Dedifferentiated amniotic fluid mesenchymal stem cell (primary cell): ENCODE measurements at regions not wholly inside any gene's neighbourhood (a gene's known extent, or its start where the extent isn't known, plus 50 kb on each side); places are given as distances from the start of the nearest gene placed in this dataset.
"Not testable (repeated sequence)": the region's sequence is repeated elsewhere in the genome, so short reads cannot be mapped to it uniquely, and the experiment has no call there.

Source experiments
- DNase-seq: peaks from one replicate; pipeline ENCODE4 v3.0.0-alpha.2; 2016; ENCODE audit errors: extremely low spot score

DNA sequence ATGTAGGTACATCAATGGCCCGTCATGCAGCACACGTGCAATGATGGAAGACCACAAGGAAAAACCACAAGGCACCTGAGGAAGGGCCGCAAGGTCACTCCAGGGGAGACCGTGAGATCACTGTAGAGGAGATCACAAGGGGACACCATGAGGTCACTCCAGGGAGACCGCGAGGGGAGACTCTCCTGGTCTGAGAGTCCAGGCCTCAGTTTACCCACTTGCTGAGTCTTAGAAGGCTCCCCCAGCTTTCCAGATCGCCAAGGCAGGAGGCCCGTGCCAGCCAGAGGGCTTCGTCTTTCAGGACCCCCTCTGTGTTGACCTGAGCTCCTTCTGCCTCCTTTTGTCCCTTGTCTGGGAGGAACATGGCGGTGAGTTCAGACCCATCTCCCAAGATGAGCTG lies 232.2 kb downstream of the ERMARD start:
- no peak for DNase-seq

DNA sequence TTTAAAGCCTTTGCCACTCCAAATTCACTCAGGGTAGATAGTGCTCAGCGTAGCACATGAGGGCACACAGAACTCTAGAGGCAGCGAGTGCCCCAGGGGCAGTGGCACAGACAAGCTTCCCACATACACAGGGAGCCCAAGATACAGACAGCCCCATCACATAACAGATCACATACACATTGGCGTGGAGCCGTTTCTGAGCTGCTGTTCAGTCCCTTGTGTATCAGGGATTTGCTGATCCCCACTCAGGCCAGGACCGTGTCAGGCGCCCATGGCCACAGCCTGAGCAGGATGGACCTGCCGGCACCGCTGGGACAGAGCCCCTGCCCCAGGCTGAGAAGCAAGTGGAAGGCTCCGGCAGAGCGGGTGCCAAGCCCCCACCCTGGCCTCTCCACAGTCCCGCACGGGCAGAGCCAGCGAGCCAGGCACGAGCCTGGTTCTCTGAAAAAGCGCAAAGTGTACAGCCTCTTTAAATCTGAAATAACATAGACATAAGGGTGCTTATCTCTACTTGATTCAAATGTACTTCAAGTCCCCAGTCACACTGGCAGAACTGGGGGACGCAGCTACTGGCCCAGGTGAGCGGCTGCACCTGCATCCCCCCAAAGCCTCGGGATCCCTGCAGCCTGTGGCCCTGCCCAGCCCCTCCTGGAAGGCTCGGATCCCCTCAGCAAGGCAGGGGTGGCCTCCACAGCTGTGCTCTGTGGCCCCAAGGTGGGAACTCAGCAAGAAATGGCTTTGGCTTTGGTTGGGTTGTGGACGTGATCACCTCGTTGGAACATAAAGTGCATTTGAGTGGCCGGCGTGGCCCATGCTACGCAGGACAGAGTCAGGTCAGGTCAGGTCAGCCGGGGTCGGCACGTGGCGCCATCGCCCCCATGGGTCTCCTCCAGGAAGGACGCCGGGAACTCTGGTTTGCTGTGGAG lies 231.3 kb downstream of the ERMARD start:
- DNase-seq, result no peak

- DNase-seq, result no peak
Observed at GRCh38 chr6:169981969-169982368, 230.5 kb downstream of the ERMARD start.

- DNase-seq, result no peak
Observed at GRCh38 chr6:169981568-169981967, 230.1 kb downstream of the ERMARD start.

- DNase-seq, result no peak
Observed at GRCh38 chr6:169980826-169981450, 229.5 kb downstream of the ERMARD start.

DNA sequence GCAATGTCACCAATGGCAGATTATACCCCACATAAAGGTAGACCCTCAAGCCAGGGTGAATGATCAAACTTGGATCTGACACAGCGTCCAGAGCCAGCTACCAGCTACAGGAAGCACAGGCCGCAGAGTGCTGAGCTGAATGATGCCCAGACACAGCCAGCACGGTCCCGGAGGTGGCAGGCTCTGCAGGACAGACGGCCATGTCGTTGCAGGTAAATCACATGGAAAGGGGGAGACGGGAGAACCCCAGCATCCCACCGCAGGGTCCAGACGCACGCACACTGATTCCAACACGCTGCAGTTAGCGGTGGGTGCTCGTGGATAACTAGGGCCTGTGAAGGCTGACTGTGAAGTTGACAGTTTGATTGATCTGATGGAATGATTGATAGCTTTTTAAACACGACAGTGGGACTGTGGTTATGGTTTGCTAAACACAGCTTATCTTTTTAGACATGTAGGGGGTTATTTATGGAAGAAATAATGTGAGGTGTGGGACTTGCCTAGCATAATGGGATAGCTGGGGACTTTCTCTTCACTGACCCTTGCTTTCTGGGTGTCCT lies 228.5 kb downstream of the ERMARD start:
- DNase-seq, result no peak

DNA sequence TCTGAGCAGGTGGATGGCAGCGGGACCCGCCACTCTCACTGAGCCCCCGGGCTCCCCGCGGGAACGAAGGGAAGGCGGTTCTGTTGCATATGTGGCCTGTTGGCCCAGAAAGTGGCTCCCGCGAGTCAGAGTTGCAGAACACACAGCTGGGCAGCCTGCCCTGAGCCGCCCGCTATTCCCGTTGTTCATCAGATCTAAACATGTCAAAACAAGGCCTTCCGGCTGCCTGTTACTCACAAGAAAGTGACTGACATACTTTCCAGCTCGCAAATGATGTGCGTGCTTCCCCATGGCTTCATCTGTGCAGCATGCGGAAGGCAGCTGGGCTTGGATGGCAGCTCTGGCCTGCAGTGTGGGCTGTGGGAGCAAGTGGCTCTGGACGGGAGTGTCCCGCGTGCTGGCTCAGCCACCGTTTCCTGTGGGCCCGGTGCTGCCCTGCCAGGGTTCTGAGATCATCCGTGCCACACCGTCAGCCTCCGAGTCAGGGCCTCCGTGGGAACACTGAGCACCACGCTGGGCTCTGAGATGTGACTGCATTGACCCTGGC lies 227.3 kb downstream of the ERMARD start:
- no peak for DNase-seq

- DNase-seq, result no peak
Observed at GRCh38 chr6:169977434-169978265, 226.2 kb downstream of the ERMARD start.

- DNase-seq, result no peak
Observed at GRCh38 chr6:169976301-169977081, 225.1 kb downstream of the ERMARD start.

DNA sequence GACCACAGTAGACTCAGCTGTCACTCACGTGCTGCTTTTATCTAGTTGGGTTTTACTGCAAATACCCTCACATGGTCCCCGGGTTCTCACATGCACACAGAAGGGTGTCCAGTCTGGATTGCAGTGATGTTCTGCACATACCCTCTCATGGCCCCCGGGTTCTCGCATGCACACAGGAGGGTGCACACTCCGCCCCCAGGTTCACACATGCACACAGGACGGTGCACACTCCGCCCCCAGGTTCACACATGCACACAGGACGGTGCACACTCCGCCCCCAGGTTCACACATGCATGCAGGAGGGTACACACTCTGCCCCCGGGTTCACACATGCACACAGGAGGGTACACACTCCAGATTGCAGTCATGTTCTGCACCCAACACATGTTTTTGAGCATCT lies 224.3 kb downstream of the ERMARD start:
- no peak for DNase-seq

DNA sequence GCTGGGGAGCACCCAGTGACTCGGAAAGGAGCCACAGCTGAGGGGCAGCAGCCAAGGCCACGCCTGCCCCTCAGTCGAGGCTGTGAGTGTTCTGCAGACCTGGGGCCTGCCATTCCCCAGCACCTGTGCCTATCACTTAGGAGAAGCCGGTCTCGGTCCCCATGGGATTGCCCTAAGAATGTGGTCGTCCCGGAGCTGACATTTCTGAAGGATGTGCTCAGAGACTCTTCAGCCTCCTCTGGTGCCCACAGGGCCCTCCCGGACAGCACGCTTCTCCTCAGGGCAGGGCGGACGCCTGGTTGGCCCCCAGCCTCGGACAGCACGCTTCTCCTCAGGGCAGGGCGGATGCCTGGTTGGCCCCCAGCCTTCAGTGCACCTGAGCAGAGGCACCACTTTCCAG lies 223.9 kb downstream of the ERMARD start:
- DNase-seq, result no peak

- DNase-seq, result no peak
Observed at GRCh38 chr6:169974663-169975062, 223.2 kb downstream of the ERMARD start.

DNA sequence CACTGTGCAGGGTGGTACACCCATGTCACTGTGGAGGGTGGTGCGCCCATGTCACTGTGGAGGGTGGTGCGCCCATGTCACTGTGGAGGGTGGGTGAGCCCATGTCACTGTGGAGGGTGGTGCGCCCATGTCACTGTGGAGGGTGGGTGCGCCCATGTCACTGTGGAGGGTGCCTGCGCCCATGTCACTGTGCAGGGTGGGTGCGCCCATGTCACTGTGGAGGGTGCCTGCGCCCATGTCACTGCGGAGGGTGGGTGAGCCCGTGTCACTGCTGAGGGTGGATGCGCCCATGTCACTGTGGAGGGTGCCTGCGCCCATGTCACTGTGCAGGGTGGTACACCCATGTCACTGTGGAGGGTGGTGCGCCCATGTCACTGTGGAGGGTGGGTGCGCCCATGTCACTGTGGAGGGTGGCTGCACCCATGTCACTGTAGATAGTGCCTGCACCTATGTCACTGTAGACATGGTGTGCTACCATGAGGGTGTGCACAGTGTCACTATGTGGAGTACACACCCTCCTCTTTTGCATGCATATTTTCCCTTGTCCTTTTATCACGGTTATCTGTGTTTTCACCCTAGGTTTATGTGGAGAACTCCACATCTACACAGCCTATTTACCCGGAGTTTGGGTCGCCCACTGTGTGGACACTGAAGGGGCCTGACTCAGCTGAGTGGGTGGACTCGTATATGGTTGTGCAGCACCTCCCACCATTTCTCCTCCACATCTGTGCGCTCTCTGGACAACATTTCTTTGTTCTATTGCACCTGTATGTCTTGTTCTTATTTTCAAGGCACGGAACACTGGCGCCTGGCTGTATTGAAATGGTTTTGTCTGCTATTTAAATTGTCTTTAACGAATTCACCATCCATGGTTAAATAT lies 222.4 kb downstream of the ERMARD start:
- DNase-seq, result not testable (repeated sequence)

DNA sequence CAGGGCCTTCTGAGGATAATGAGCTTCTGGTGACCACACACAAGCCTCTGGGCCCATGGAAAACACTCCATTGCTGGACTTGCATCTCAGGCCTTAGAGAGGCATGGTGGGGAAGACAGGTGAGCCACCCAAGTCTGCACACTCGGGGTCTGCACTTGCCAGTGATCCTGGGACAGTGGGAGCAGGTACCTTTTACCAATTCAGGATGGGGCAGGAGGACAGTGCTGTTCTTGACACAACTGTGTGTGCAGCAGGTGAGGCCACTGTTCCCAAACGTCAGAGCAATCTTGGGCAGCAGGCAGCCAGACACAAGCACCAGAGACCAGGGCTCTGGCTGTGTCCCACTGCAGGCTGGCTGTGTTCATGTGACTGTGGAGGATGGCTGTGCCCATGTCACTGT lies 221.3 kb downstream of the ERMARD start:
- DNase-seq, result no peak

DNA sequence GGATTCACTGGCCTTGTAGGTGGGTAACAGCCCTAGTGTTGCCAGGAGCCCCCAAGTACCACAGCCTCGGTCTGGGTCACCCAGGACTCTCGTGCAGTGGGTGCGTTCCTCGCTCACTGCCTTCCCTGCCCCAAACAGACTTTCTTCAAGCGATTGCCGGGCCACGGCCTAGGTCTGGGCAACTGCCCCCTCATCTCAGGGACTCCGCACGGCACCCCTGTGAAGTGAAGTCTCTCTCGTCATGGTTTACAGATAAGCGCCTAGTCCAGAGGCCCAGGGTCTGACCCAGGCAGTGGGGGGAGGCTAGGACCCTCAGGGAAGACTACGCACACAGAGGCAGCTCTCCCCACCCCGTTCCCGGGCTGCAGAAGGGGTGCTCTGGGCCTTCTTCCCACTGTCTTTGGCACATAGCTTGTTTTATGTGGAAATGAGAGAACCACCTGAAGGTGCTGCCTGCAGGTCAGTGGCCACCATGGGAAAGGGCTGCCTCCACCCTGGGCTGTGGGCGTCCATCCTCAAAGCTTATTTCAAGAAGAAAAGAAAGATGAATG lies 220.8 kb downstream of the ERMARD start:
- DNase-seq, result no peak

DNA sequence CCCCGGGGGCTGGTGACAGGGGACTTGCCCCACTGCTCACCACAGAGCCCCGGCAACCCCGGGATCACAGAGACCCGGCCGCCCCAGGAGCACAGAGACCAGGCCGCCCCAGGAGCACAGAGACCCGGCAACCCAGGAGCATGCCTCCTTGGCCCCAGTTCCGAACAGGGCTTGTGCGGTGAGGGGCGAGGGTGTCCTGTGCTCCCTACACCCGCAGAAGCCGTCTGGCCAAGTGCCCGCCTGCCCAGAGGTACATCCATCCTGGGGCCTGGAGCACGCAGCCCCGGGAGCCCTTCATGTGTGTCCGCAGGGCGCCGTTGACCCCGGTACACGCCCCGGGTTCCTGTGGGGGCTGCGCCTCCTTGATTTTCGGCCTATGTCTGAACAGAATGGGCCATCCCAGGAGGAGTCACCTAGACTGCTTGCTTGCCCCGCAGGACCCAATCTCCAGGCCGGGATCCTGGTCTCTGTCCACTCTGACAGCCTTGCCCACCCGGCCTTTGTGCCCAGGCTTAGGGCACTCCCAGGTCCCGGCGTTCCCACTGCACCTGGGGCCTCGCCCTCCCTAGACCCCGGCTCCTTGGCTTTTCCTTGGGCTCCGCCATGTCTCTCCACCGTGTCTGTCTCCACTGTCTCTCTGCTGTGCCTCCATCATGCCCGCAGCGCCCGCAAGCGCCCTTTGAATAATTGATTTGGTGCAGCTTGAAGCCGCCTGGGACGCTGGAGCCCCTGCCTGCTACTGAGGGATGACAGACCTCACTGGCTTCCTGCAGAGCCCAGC lies 219.8 kb downstream of the ERMARD start:
- no peak for DNase-seq

DNA sequence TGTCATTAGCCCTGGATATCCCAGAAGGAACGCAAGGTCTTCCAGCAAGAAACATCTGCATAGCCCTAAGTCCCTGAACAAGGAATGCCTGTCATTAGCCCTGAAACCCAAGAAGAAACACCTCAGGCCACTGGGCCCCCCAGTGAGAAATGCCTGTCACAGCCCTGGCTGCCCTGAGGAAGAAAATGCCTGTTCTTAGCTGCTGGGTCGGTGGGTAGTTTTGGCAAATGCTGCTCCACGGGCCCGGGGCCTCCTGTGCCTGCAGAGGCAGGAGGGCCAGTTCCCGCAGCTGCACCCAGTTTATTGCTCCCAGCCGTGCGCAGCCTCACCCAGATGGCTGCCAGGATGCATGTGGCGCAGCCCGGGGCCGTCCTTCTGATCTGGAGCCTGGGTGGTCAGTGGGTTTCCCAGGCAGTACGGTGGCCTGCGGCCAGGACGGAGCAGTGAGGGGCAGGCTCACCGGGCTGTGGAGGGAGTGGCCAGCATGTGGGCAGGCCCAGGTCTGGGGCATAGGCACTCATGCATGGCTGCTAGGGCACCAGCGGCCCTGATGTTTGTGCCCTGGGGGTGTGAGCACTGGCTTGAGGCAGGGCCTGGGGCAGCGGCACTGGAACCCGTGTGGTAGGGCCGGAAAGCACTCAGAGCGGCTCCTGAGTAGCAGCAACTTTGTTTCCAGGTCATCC lies 219.0 kb downstream of the ERMARD start:
- no peak for DNase-seq

- DNase-seq, result no peak
Observed at GRCh38 chr6:169969372-169970099, 218.1 kb downstream of the ERMARD start.
